ENCODE measurements at regions not wholly inside any gene's neighbourhood (a gene's known extent, or its start where the extent isn't known, plus 50 kb on each side); places are given as distances from the start of the nearest gene placed in this dataset.
A peak's percentile ranks its signal among the peaks of the same experiment; 100 is the strongest.

GRCh38 chr3:177599326-177599725 is 402.0 kb upstream of the TBL1XR1 start:
- no peak for DNase-seq (ENCODE audit: low read depth in 2 of 2)

- DNase-seq (ENCODE audit: low read depth in 2 of 2), result no peak
Measured at GRCh38 chr3:177599837-177600236, 402.6 kb upstream of the TBL1XR1 start.

GRCh38 chr3:177600411-177600810 is 403.1 kb upstream of the TBL1XR1 start:
- DNase-seq (ENCODE audit: low read depth in 2 of 2), result no peak

GRCh38 chr3:177601152-177601551 is 403.9 kb upstream of the TBL1XR1 start:
- DNase-seq (ENCODE audit: low read depth in 2 of 2), result no peak

- DNase-seq (ENCODE audit: low read depth in 2 of 2), result no peak
Measured at GRCh38 chr3:177602601-177603147, 405.4 kb upstream of the TBL1XR1 start.

GRCh38 chr3:177603148-177603603 is 405.9 kb upstream of the TBL1XR1 start:
- no peak for DNase-seq (ENCODE audit: low read depth in 2 of 2)

GRCh38 chr3:177604181-177604580 is 406.9 kb upstream of the TBL1XR1 start:
- no peak for DNase-seq (ENCODE audit: low read depth in 2 of 2)

GRCh38 chr3:177606891-177607290 is 409.6 kb upstream of the TBL1XR1 start:
- no peak for DNase-seq (ENCODE audit: low read depth in 2 of 2)

GRCh38 chr3:177607589-177607988 is 410.3 kb upstream of the TBL1XR1 start:
- no peak for DNase-seq (ENCODE audit: low read depth in 2 of 2)

- DNase-seq (ENCODE audit: low read depth in 2 of 2), result no peak
Measured at GRCh38 chr3:177608443-177608842, 411.2 kb upstream of the TBL1XR1 start.

GRCh38 chr3:177609613-177610012 is 412.3 kb upstream of the TBL1XR1 start:
- no peak for DNase-seq (ENCODE audit: low read depth in 2 of 2)

GRCh38 chr3:177610262-177610661 is 413.0 kb upstream of the TBL1XR1 start:
- no peak for DNase-seq (ENCODE audit: low read depth in 2 of 2)

- DNase-seq (ENCODE audit: low read depth in 2 of 2), result no peak
Measured at GRCh38 chr3:177610686-177611633, 413.7 kb upstream of the TBL1XR1 start.

GRCh38 chr3:177611752-177612334 is 414.6 kb upstream of the TBL1XR1 start:
- no peak for DNase-seq (ENCODE audit: low read depth in 2 of 2)

- DNase-seq (ENCODE audit: low read depth in 2 of 2), result no peak
Measured at GRCh38 chr3:177613901-177614300, 416.6 kb upstream of the TBL1XR1 start.

GRCh38 chr3:177615015-177615414 is 417.7 kb upstream of the TBL1XR1 start:
- peak; percentile 91 to 93 for DNase-seq (ENCODE audit: low read depth in 2 of 2)

- peak; percentile 67 to 68 for DNase-seq (ENCODE audit: low read depth in 2 of 2)
Measured at GRCh38 chr3:177618873-177619733, 421.8 kb upstream of the TBL1XR1 start.

GRCh38 chr3:177620073-177620472 is 422.8 kb upstream of the TBL1XR1 start:
- no peak for DNase-seq (ENCODE audit: low read depth in 2 of 2)

- no peak for DNase-seq (ENCODE audit: low read depth in 2 of 2)
Measured at GRCh38 chr3:177622520-177622919, 425.2 kb upstream of the TBL1XR1 start.

GRCh38 chr3:177622982-177623617 is 425.8 kb upstream of the TBL1XR1 start:
- no peak for DNase-seq (ENCODE audit: low read depth in 2 of 2)

Data from fibroblast of skin of left quadriceps (primary cell).